SW480 (cell line): ENCODE measurements at regions not wholly inside any gene's neighbourhood (a gene's known extent, or its start where the extent isn't known, plus 50 kb on each side); places are given as distances from the start of the nearest gene placed in this dataset.
A peak's percentile ranks its signal among the peaks of the same experiment; 100 is the strongest.

Experiments used
- DNase-seq: peaks from one replicate; pipeline ENCODE4 v3.0.0-alpha.2; 2016; ENCODE audit warnings: low spot score

DNA sequence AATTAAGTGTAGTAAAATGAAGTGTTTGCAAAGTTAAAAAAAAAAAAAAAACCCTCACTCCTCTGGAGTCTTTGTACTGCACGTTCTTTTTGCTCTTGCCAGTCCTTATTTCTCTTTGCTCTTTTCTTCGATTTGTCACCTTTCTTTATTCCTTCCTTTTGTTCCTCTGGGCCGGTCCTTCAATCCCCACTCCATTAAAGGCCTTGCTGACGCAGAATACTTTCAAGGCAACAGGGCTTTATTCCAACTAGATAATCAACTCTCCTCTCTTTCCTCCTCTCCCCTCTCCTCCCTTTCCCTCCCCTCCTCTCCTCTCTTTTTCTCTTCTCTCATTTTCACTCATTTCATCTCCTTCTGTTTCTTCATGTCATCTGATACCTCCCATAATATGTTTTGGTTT is 138.2 kb upstream of the NTM start:
- no peak for DNase-seq

DNA sequence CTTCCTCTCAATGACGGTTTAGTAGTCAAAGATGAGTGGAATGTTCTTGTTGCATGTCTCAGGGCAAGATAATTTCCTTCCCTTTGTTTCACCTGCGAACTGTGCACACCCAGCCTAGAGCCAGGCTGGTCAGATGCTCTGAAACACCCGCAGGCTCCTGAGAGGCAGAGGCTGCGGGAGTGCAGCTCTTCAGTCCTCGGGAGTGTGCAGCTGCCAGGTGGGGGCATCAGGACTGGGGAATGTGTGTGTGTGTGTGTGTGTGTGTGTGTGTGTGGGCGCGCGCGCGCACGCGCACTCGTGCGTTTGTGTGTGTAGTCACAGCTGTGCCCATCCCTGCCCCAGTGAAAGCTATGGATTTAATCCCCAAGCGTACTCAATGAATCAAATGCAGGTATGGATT is 136.2 kb upstream of the NTM start:
- no peak for DNase-seq

DNA sequence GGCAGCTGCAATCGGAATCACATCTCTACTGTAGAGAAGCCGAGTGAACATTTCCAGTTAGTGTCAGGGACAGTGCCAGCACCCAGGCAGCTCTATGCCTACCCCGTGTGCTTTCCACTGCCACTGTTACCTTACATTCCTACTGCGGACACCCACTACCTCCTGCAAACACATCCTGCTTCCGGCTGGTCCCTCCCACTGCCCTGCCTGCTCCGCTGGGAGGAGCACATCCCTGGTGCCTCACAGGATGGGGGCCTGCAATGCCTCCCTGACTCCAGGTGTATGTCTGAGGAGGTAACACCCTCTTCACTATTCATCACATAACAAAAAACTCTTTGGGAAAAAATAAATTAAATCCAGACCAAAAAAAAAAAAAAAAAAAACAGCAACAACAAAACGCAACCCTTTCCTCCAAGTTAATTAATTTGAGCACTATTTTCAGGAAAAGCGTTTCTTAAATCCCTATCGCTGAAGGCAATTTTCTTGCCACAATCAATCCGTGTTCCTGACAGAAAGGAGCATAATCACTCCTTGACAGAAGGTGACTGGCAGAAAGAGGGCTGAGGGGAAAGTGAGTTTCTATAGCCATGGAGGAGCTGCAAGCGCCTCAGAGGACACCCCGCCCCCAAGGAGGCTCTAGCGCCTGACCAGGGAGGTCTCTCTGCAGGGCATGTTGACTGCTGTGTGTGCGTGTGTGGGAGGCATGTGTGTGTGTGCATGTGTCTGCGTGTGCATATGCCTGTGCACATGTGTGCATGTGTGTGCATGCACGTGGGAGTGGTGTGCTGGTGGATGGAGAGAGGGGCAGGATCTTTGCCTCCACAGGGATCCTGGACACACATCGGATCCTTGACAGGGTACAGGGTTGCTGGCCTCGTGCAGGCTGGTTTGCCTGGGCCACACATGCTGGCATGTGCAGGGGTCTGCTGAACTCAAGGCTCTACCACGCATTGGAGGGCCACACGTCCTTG is 134.8 kb upstream of the NTM start:
- DNase-seq = no peak

DNA sequence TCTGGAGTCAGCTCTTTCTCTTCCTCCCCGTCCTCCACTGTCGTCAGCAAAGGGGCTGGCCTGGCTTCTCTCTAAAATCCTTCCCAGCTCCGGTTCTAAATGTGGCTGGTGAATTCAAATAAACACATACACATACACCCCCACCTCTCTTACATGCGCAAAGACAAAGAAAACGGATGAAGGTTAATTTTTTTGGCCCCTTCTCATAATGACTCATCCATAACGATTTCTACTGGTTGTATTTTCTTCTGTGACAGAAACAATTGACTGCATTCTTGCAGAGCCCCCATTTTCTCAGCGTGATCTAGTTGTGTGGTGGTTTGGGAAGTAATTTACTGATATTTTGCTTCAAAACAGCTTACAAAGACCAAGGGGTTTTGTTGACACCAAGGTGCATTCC is 130.0 kb upstream of the NTM start:
- no peak for DNase-seq

DNA sequence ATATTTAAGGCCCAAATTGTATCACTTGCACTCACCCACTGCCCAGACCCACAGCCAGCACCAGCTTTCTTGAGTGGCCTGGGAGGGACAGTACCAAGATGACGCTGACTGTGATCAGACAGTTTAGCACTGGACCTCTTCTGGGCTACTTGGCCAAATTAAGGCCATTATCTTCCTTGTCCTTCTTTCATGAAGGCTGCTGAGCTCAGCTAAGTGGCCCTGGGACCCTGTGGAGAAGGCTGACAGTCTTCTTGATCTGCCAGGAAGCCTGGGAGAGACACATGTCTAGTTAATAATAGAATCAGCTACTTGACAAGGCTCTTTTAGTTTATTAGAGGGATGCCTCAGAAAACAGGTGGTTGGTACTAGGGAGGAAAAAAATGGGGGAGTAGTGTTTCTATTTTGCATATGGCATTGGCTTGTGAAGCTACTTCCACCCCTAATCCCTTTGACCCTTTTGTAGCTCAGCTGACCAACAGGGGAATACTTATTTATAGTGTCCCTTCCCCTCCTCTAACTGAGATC is 127.9 kb upstream of the NTM start:
- DNase-seq = no peak

DNA sequence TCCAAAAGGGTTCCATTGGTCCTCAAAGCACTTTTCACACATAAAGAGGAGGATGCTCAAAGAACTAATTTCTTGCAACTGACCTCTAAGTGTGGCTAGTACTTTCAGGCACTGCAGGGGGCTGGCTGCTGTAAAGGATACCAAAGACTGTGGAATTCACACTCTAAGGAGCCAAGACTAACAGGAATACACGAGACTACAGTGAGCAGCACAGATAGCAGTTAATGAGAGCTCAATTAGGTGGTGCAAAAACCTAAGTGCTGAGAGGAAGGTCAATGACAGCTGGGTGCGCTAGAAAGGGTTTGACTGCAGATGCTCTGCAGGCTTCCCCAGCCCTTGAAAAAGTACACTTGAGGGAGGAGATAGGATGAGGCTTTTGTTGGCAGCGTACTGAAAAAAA is 124.3 kb upstream of the NTM start:
- DNase-seq = no peak

DNA sequence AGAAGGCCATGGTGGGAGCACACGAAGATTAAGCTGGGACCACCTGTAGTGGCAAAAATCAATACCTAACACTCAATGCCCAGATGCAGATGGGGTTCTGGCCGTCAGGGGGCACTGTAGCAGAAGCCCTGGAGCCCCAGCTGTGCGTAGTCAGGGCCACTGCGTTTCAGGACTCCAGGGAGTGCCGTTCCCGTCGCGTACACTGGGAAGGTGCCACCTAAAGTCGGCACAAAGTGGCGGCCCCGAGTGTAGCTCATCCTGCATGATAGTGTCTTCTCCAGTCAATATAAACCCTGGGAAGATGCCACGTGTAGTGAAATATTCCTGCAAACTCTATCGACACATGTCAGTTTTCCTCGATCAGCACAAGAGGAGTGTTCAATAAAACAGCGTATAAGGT is 123.8 kb upstream of the NTM start:
- no peak for DNase-seq

DNA sequence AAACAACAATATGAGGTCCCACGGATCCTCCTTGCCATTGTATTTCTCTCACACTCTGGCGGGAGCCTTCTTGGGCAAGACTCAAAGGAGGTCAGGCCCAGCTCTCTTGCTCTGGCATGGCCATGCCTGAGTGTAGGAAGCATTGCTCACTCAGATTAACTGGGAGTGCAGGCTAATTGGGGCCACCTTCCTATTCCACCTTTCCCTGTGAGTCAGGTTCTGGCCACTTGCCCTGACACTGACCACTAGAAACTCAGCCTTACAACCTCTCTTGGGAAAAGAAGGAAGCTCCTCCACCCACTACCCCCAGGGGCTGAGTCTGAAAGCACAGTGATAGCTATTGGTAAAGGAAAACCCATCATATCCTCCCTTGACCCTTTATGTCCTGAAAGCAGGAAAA is 121.8 kb upstream of the NTM start:
- DNase-seq = peak; percentile 10

DNA sequence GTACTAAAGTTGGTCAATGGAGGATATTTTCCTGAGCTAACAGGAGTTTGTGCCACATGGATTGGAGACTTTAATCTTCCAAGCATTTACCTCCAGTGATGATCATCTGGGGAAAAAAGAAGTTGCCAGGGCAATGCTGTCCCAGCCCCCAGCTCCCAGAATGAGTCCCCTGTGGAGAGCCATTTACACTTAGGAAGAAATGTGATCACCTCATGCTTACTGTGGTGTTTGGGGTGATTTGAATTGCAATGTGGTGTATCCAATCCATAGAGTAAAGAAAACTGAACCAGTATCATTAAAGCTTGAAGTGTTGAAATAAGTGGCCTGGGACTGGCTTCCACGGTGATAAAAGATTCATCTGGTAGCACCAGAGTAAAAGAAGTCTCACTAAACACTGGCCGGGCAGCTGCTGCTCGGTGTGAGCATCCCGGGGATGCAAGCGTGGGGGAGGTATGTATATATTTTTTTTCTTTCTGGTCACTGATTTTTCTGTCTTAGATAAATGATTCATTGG is 117.2 kb upstream of the NTM start:
- DNase-seq = no peak

DNA sequence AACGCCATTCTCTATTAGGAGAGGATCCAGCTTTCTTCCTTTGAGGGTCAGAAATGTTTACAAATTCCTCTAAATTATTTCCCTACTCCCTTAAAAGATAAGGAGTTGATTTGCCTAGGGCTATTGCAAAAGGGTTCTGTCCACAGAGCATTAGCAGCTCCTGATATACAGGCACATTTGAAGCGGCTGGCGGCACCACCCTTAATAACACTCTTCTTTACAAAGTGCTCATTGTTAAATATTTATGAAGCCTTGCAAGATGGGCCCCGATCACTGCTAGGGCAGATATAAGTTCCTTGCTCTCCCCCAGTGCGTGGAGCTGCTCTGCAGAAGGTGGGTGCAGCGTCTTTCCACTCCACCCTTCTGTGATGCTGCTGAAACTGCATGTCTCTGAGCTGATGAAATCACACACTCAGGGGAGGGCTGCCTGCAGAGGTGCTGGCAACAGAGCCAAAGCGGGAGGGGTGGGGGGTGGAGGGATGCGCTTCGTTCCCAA is 116.7 kb upstream of the NTM start:
- DNase-seq = no peak

DNA sequence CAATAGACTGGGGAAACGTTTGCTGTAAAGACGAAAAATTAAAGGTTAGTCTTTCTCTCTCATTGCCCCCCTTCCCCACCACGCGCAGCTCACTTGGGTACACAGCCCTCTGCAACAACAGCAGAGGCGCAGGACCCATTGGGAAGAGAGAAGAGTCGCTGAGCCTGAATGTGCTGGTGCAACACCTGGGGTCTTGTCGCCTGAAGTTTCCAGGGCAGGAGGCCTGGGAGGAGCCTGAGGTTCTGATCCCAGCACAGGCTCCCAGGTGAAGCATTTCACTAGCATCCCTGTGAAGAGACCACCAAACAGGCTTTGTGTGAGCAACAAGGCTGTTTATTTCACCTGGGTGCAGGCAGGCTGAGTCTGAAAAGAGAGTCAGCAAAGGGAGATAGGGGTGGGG is 116.2 kb upstream of the NTM start:
- no peak for DNase-seq

DNA sequence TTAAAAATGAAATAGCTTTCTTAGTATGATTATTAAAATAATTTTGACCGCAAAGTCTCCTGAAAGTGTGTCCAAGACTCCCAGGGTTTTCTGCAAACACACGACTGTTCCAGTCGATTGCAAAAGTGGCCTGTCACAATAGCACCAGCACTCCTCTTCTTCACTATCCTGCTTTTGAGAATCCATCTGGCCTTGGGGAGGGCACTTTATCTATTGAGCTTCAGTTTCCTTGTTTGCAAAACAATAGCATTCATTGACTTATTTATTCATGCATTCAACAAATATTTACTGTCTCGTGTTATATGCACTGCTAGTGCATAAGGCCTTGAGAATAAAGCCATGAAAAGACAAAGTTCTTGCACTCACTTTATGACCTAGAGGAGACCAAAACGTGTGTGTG is 96.2 kb upstream of the NTM start:
- DNase-seq = no peak

DNA sequence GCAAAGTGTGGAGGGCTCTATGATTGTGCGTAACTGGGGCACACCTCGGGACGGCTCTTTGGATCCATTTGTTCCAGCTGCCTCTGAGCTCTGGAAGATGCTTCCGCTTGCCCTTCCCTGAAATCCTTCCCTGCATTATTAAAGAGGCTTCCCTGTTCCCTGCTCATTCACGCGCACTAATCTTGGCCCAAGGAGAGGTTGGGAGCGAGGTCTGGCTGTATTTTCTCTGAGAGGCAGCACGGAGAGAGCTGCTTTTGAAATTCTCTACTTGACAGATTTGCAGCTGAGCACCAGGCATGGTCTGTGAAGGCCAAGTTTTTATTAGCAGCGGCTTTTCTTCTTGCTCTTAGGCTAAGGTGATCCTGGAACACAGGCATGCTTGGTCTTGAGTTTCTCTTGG is 94.8 kb upstream of the NTM start:
- DNase-seq = no peak

DNA sequence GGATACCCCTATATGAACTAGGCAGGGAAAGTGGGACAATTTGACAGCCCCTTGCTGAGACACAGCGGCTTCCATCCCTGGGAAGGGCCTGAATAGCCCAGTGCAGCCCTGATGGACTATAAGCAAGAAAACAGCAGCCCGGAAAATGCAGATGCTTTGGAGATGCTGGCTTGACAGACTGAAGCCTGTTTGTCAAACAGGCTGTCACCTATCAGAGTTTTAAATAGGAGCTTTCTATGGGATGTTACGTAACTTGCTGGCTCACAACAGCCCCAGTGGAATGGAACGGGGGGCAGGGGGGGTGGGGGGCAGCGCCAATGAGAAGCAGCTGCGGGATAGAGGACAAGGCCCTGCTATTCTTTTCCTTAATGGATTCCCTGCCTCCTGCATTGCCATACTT is 91.9 kb upstream of the NTM start:
- DNase-seq = no peak

DNA sequence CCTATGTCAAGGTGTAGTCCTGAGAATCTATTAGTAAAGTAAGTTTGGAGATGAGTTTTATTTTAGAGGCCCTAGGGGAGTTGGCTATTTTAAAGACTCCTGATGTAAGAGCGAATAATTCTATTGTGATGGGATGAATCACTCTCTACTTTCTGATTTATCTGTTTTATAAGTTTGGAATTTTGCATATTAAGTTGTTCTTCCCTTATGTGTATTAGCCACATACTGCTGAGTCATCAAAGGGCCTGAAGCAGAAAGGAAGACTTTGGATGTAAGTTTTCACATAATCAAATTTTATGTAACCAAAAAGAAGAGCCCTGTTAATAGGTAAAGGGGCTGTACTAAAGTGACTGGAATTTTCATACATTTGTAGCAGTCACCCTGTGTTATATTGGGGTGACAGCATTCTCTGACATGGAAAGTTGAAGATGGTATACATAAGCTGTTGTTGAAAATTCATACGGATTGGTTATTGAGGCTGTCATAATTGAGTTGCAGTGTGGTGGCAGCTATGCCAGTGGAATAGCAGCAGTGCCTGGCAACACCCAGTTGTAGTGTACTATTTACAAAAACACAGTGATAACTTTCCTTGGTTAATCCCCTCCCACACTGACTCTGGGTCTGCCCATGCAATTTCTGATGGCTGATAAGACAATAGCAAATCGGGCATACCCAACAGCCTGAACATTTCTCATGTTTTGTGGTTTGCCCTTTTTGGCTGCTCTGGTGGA is 90.6 kb upstream of the NTM start:
- no peak for DNase-seq

DNA sequence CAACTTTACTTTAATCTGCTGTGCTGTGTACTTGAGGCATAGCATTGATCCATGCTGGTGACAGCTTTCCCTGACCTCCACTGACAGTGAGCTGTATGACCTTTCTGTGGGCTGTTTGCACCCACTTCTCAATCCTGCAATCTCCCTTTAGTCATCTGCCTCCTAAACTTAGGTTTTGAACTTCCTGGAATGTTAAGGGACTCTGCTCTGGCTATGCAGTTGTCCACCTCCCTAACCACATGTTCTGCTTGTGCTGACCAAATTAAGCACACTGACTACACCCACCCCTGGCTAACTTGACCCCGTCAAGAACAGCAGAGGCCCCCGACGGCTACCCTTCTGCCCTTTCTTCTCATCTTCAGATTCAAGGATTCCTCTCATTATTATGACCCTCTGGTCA is 89.1 kb upstream of the NTM start:
- no peak for DNase-seq

DNA sequence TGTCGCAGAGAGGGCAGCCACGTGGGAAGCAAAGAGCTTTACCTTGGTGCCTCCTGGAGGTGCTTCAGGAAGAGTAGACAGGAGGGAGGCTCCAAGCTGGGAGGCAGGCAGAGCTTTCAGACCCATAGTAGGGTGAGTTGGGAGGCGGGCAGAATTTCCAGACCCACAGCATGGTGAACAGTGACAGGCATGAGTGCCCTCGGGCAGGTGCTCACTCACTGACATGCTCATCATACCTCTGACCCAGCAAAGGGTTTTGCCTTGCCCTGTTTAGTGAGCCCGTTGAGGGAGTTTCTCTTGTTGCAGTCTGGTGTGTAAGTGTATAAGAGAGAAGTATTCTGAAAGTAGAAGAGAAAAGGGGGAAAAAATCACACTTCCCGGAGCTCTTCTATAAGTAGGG is 86.4 kb upstream of the NTM start:
- no peak for DNase-seq

DNA sequence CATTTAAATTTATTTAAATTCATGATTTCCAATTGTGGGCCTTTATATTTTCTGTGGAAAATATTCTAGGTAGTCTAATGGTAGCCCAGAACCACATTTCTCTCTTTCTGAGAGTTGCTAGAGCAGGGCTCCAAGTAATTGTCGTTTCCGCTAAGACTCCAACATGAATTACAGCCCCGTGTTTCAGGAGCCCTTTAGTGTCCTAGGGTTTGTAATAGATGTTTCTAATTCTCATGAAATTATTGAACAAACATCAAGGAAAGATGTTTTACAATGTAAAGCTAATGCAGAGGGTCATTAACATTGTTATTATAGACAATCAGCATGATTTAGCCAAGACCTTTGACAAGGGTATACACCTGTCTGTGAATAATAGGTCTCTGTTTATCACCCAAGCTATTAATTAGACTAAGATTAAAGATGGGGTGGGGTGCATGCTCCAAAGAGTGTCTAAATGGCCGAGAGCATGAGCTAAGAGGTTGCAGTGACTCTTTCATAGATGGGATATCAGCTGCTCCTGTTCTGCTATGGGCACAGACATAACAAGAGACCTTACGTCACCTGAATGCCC is 81.8 kb upstream of the NTM start:
- DNase-seq = no peak

DNA sequence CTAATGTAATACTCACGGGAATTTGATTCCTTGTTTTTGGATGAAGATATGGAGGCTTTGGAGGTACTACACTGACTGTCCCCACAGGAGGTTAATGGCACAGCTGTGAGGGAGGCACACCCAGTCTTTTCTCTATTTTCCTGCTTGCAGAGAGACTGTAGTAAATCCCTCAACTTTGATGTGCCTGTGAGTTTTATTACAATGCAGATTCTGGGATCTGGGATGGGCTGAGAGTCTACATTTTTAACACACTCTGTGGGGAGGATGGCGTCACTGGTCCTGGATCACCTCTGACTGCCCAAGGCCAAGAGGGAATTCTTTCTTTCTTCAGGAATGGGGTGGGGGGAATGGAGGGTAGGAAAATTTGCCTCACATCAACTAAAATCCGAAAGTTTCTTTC is 80.2 kb upstream of the NTM start:
- no peak for DNase-seq

DNA sequence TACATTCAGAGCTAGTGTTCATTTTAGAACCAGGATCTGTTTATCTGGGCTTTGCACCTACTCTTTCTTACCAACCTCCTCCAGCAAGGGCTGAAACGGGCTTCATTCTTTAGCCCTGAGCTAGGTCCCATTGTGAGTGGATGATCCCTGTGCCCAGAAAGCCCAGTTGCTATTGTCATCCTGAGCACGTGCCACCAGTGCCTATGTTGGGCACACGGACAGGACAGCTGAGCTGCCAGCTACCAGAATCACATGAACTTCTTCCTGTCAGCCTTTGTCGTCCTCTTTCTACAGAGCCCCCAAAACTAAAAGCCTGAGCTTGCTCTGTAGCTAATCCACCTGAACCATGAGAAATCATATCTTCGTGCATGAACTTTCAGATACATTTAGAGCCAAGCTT is 74.4 kb upstream of the NTM start:
- no peak for DNase-seq

DNA sequence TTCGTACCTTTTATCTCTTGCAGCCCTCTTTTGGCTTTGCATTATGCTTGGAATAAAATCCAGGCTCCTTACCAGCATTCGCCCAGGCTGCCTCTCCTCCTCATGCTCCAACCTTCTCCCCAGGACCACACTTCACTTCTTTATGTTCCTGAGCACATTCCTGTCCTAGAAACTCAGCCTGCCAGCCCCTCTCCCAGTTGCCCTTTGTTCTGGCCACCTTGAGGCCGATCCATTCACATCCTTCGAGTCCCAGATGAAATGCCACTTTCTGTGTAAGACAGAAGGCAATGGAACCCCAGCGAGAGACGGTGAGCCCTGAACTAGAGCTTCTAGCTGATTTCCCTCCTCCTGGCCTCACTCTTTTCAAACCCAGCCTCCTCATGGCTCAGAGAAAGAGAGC is 73.0 kb upstream of the NTM start:
- no peak for DNase-seq

DNA sequence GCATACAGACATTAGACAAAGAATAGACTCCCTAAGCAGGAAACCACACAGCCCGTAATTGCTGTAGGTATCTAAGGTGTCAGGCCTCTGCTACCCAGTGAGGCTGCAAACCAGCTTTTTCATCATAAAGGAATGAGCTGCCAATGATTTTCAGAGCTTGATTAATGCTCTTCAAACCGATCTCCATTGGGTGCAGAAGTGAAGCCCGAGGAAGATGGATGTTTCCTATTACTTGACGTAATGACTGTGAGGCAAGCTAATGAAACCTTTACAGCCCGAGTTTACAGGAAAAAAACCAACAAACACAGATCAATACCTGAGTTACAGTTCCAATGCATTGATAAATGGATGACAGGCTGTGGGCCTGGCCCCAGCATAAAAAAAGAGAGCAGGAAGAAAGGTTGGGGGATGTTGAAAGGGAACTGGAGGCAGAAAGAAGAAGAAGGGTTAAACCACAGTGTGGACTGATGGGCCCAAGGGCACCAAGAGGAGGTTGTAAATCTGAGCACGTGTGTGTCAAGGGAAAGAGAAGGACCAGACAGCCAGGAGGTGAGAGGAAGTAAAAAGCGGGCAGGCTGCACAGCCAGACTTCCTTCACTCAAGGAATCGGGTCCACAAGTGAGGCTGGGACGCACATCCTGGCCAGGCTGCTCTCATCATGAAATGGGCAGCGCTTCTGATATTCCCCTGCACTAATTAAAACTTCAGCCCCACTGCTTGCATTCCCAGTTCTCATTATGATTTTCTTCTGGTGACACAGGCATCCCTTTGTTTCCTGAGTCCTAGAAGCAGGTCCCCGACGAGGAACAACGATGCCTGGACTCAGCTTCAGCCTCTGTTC is 70.6 kb upstream of the NTM start:
- no peak for DNase-seq
